GM18868 (cell line): ENCODE measurements at regions not wholly inside any gene's neighbourhood (a gene's known extent, or its start where the extent isn't known, plus 50 kb on each side); places are given as distances from the start of the nearest gene placed in this dataset.

Experiments
- ATAC-seq: cut with Tn5 transposase; IDR thresholded peaks from one replicate; pipeline ENCODE4 v1.9.1; 2021; ENCODE audit warnings: mild to moderate bottlenecking, moderate library complexity; ENCODE audit not compliant: unreplicated experiment

GRCh38 chr14:25552826-25553225 is 502.9 kb upstream of the STXBP6 start:
- ATAC-seq, result no peak

DNA sequence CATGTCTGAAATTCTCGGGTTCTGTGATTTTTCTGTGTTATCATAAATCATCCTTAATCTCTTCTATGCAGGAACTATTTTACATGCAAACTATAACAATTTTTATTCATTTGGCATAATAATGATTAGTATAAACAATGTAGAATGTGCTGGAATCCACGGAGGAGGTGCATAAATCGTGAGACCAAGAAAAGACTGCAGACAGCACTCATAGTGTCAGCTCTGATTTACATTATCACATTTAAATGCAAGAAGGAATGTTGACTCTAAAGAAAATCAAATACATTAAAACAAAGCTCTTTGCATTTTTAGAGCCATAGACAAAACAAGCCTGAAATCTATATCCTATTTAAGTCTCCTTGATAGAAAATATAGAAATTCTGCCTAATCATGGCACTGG is 501.7 kb upstream of the STXBP6 start:
- ATAC-seq, result no peak

DNA sequence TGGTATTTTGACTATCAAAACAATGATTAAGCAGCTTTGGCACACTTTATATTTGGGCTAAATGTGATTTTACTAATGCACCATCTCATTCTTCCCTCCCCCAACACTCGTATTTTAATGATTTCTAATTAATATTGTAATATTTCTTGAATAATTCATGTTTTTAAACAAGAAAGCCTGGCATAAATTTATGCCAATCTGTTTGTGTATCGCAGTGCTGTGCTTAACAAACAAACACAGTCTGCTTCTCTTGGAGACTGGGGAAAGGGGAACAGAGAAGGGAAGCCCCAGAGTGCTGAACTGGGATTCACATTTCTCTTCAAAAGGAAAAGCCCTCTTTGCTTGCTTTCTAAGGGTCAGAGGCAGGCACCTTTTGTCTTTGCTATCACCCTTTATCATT is 496.9 kb upstream of the STXBP6 start:
- ATAC-seq, result no peak

GRCh38 chr14:25537846-25538455 is 488.0 kb upstream of the STXBP6 start:
- peak; percentile 95 for ATAC-seq

GRCh38 chr14:25526290-25526689 is 476.3 kb upstream of the STXBP6 start:
- ATAC-seq, result no peak

DNA sequence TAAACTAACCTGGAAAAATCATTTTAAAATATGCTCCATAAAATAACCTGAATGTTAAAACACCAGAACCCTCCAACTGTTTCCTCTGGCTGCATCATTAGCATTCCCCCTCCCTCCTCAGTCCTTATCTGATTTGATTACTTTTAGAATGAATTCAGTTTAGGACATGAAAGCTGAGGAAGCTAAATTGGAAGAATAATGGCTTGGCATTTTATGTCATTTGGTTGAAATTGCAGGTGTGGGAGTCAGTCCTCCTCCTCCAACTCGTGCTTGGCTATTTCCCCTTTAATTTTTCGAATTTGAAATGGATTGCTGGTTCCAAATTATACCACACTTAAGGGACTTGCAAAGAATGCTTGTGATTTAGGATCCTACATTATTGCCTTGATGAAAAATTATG is 473.0 kb upstream of the STXBP6 start:
- ATAC-seq, result no peak

GRCh38 chr14:25522116-25522515 is 472.2 kb upstream of the STXBP6 start:
- no peak for ATAC-seq

DNA sequence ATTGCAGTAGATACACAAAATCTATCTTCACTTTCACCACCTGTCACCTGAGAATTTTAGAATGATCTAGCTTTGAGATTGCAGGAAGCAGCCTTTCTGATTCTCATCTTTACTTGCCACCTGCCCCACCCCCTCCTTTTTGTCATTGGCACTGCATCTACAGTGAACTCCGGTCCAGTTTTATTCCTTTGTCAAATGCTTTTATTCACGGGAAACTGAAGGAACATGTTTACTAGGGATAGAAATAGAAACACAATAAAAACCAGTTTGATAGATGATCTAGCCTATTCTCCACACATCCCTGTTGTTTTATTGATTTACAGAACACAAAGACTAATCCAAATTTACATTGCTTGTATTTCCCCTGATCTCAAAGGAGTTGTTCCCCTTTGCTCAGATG is 471.7 kb upstream of the STXBP6 start:
- ATAC-seq, result no peak

GRCh38 chr14:25520821-25521220 is 470.9 kb upstream of the STXBP6 start:
- no peak for ATAC-seq

DNA sequence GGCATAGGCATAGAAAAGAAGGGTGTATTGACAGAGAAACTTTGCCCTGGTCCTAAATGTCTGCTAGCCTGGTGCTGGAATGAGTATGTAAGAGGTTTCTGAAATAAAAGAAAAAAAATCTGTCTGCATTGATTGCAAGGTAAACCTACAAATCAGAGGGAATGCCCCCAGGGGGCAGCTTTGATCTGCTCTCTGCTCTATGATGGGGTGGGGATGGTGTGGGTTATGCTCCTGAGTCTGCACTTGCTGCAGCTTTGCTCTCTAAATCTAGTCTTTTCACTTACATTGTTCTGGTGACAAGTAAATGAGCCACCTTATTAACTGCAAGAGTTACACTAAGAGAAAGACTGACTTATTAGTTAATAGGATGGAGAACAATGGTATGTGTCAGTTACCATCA is 468.4 kb upstream of the STXBP6 start:
- no peak for ATAC-seq

DNA sequence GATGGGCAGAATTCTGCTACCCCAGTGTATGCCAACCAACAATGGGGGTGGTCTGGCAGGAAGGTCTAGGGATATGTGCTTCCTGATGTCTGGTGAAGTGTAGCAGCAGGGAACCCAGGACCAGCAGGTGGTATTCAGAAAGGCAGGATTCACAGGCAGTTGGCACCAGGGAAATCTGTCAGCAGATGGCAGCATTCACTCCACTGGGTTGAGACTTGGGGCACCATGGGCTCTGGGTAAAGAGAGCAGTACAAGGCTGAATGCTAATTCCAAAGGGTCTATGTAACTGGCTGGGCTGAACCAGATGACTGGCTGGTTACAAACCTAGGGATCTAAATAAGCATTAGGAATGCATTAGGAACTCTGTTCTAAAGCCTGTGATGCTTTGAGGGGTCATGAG is 466.9 kb upstream of the STXBP6 start:
- ATAC-seq, result no peak

DNA sequence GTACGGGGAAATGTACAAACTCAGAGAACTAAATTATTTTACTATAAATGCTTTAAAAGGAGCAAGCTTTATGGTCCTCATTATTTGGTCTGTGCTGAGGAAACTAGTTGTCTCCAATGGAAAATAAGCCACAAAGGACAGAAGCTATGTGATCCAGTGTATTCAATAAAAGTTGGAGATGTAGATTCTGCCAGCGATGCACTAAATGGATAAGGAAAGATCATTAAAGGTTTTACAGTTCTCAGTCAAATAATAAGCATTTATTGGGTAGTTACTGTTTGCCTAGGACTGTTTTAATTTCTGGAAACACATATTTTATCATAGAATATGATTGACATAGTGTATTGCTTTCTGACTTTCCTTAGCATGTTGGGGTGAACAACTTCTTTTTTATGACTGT is 458.9 kb upstream of the STXBP6 start:
- ATAC-seq, result no peak

- ATAC-seq, result no peak
Observed at GRCh38 chr14:25501749-25502148, 451.8 kb upstream of the STXBP6 start.

DNA sequence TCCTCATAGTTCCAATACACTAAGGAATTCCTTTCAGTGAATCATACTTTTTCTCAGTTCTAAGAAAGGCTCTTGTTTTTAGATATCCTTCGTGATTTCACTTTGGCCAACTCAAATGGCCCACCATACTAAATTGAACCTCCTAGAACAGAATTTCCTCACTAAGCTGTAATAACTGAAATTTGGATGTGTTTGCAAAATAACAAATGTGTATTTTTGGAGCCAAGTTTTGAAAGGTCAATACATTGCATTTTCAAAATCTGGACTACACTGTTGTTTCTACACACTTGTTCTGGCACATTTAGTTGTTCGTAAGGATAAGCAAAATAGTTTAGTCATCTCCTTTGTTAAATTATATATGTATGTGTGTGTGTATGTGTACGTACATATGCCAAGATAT is 439.0 kb upstream of the STXBP6 start:
- no peak for ATAC-seq

- ATAC-seq, result no peak
Observed at GRCh38 chr14:25485381-25485780, 435.4 kb upstream of the STXBP6 start.

- ATAC-seq, result no peak
Observed at GRCh38 chr14:25484906-25485305, 435.0 kb upstream of the STXBP6 start.

DNA sequence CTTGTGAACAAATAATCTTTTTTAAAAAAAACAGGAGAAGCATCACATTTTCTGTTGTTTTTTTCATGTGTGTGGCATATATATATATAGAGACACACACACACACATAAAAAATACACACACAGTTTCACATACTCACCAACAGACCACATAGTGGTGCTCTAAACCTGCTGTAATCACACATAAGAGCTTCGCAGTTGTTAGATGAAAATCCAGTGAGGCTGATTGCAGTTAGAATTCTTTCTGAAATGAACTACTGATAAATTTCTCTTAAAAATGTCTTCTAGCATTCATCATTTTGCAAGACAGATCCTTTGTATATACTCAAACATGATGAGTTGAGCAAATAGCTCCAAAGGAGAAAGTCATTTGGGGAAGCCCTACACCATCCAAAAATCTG is 434.3 kb upstream of the STXBP6 start:
- no peak for ATAC-seq

DNA sequence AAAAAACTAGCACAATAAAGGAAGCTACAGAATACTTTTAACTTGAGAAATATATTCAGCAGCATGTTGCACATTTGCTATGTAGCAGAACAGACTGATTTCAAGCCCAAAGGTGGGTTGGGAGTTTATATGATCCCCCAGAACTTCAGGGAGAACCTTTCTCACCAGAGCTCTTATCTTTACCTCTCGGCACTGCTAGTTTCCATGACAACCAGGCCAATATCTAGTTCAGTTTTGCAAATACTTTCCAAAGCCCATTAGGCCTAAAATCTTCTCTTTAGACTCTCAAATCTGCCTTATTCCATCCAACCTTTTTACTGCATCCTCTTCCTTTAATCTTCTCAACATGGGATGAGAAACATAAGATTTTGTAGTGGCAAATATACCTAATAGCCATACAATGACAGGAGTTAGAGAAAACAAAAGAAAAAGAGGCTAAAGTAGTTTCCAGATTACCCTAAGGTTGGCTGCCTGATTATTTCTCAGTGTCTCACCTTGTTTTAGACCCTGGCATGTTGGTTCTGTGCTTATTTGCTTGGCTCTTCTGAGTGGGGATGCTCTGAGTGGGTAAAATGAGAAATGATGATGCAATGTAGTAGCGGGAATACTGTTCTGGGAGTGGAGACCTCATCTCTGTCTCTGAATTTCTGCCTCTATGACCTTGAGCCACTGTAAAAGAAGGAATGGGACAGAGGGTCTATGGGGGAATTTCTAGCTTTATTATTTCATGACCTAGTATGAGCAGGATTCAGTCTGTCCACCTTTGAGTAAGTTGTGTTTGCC is 427.6 kb upstream of the STXBP6 start:
- ATAC-seq, result no peak

- ATAC-seq, result no peak
Observed at GRCh38 chr14:25472700-25473099, 422.8 kb upstream of the STXBP6 start.

- no peak for ATAC-seq
Observed at GRCh38 chr14:25464772-25465171, 414.8 kb upstream of the STXBP6 start.

DNA sequence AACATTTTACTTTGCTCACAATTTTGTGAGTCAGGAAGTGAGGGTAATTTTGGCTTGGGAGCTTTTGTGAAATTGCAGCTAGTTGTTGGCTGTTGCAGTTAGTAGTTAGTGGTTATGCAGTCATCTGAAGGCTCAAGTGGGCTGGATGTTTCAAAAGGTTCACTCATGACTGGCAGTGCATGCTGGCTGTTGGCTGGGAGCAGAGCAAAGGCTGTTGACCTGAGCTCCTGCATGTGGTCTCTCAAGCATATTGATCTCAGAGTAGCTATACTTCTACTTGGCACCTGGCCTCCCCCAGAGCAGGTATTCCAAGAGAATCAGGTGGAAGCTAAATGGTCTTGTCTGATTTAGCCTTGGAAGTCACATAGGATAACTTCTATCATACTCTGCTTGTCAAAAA is 414.1 kb upstream of the STXBP6 start:
- no peak for ATAC-seq

- ATAC-seq, result no peak
Observed at GRCh38 chr14:25463480-25463879, 413.5 kb upstream of the STXBP6 start.

DNA sequence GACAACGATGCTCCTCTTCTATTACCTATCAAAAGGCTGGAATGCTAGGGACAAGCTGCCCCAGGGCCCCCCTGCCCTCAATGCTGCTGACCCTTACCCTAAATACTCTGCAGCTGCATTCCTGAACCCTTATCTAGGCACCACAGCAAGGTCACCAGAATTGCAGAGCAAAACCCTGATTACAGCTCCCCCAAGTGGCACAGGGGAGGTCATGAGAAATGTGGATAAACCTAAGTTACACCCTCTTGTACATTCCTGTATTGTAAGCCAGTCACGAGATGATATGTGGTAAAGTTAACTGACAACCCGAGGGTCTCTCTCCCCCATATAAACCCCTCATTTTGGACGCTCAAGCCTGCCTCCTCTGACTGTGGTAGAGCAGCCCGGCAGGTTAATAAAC is 411.8 kb upstream of the STXBP6 start:
- no peak for ATAC-seq
